ENCODE measurements at regions not wholly inside any gene's neighbourhood (a gene's known extent, or its start where the extent isn't known, plus 50 kb on each side); places are given as distances from the start of the nearest gene placed in this dataset.

- no peak for TF ChIP-seq CTCF (IDR thresholded peaks at IDR 0.05 in 2 of 3, conservative IDR thresholded peaks at IDR 0.05 in 1 of 3; ENCODE audit: control insufficient read depth in 2 of 3, extremely low read depth in 1 of 3, insufficient read depth in 1 of 3, low read depth in 3 of 3, low read length in 3 of 3)
- no peak for TF ChIP-seq DPF2 (IDR thresholded peaks at IDR 0.05)
Measured at GRCh38 chr10:131448883-131449282, 137.4 kb upstream of the TCERG1L start.
